Kidney (tissue), 13 donors: ENCODE measurements at regions not wholly inside any gene's neighbourhood (a gene's known extent, or its start where the extent isn't known, plus 50 kb on each side); places are given as distances from the start of the nearest gene placed in this dataset.
A peak's percentile ranks its signal among the peaks of the same experiment; 100 is the strongest.

ENCODE experiments used
- DNase-seq, 5 donors: peaks; one replicate each; pipeline ENCODE4 v3.0.0-alpha.2; 2013 to 2020
- FAIRE-seq: peaks from 2 replicates; lab custom pipeline; 2012; peaks lifted over from hg19 to GRCh38; lab: Jason Lieb, UNC
- H3K27ac ChIP-seq, 2 donors: one replicate each; pipeline ENCODE4 v1.7.0; 2013; ENCODE audit warnings: low read depth in 2 of 2, low read length in 2 of 2, inconsistent platforms in 1 of 2
- H3K27me3 ChIP-seq: one replicate; pipeline ENCODE4 v1.7.1; 2013; ENCODE audit warnings: low read length, inconsistent platforms; ENCODE audit not compliant: control insufficient read depth, insufficient read depth
- H3K36me3 ChIP-seq, 3 donors: one replicate each; pipeline versions ENCODE4 v1.7.0 to v1.7.1; 2013; ENCODE audit warnings: low read length in 3 of 3, control low read depth in 1 of 3, inconsistent platforms in 1 of 3; ENCODE audit not compliant: insufficient read depth in 3 of 3, control insufficient read depth in 2 of 3
- H3K4me1 ChIP-seq, 3 donors: one replicate each; pipeline versions ENCODE4 v1.7.0 to v1.7.1; 2013; ENCODE audit warnings: low read length in 3 of 3, inconsistent platforms in 1 of 3, low read depth in 1 of 3; ENCODE audit not compliant: control insufficient read depth in 2 of 3, insufficient read depth in 2 of 3
- H3K4me3 ChIP-seq, 3 donors: one replicate each; pipeline versions ENCODE4 v1.7.0 to v1.8.1; 2013; ENCODE audit warnings: low read length in 3 of 3, control low read depth in 1 of 3, inconsistent platforms in 1 of 3
- H3K9ac ChIP-seq, 3 donors: one replicate each; pipeline versions ENCODE4 v1.7.0 to v1.7.1; 2013; ENCODE audit warnings: low read length in 3 of 3, control low read depth in 1 of 3, inconsistent platforms in 1 of 3
- H3K9me3 ChIP-seq, 3 donors: one replicate each; pipeline versions ENCODE4 v1.7.0 to v1.7.1; 2013; ENCODE audit warnings: low read length in 3 of 3, control low read depth in 1 of 3, inconsistent platforms in 1 of 3; ENCODE audit not compliant: control insufficient read depth in 2 of 3, insufficient read depth in 1 of 3
- CTCF ChIP-seq: IDR thresholded peaks from 3 replicates; pipeline ENCODE4 v1.5.1; 2012; ENCODE audit warnings: mild to moderate bottlenecking, moderate library complexity, borderline replicate concordance; ENCODE audit not compliant: insufficient read depth; ENCODE audit errors: extremely low read depth
- intact Hi-C: fragments of 100-400 bp; cut with DNase I; formaldehyde crosslinking; loops from one replicate; pipeline ENCODE4 v1.11.1; 2022
- donor health status: control.
- donor health status: control.
- donor health status: control.
- donor health status: control.
- donor health status: control.
- donor health status: DM: yes; HTN: yes; CAD: no.
- donor health status: Normal renal cell carcinoma (clear cell type).

DNA sequence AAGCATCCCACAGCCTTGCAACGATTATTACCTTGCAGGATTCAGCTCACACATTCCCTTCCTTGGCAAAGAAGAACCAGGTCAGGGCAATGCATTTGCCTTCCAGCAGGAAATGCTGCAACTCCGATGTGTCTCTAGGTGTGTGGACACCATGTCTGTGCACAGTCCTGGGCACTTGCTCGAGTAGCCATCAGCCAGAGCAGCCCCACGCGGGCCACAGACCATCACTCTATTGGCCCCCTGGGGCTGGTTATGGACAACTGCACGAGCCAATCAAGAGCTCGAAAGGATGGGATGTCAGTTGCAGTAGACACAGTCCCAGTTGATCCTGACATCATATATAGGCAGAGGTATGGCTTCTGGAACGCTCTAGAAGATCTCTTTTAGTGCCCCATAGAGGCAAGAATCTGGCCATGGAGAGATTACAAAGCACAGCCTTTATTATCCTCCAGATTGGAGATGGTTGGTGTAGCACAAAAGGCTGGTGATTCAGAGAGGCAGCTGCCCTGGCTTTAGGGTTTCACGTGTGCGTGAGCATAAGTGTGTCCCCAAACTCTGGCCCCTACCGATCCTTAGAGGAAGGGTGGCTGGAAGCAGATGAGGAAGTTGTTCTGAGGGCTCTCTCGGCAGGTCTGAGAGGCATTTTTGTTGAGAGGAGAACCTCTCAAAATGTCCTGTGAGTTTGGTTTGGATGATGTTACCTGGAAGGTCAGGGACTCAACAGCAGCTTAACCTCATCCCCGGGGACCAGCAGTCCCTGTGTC, 403.8 kb downstream of the SEC14L1 start:
- no peak for FAIRE-seq
- no peak for TF ChIP-seq CTCF

DNA sequence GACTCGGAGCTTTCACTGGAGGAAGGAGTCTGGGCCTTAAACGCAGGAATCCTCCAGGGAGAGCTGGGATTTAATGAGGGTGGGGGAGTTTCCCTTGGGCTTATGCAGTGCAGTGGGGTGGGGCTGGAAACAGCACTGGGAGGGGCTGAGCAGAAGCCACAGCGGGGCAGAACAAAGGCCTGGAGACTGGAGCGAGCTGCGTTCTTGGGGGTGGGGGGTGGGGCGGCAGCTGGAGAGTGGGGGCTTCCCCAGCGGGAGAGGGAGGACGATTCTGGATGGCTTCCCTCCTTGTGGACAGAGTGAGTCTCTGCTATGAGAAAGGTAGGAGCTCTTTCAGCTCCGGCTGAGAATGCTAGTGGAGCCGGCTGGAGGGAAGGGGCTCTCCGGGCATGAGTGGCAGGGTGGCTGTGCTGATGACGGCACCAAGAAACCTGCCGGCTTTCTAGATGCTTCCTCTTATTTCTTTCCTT, 406.0 kb downstream of the SEC14L1 start:
- intact Hi-C loops = loop anchor here (10.0 kb wide), 1 partner anchor 468 kb away; no protein-coding TSS in a partner anchor
- Histone ChIP-seq H3K36me3 (no peaks in the 10 kb centered on the region), H3K9me3 (no peaks in the 10 kb centered on the region), H3K9ac (no peak overlapping the region), H3K27me3 (no peaks in the 10 kb centered on the region), H3K4me1 (no peaks in the 10 kb centered on the region), H3K27ac (no peak overlapping the region), H3K4me3 (peak overlapping the region in 1 of 3 donors; percentile 30)
- FAIRE-seq = no peak
- peak in 4 of 5 donors; percentile 79 to 86 (median 82) for DNase-seq
- no peak for TF ChIP-seq CTCF

More for the DNA sequence above, 403.8 kb downstream of the SEC14L1 start:
- DNase-seq = no peak
- Histone ChIP-seq H3K4me3 (no peak overlapping the region), H3K9me3 (no peaks in the 10 kb centered on the region), H3K27me3 (no peaks in the 10 kb centered on the region), H3K27ac (no peak overlapping the region), H3K4me1 (no peaks in the 10 kb centered on the region), H3K9ac (no peak overlapping the region), H3K36me3 (no peaks in the 10 kb centered on the region)
- intact Hi-C loops = loop anchor here (10.0 kb wide), 1 partner anchor 470 kb away; no protein-coding TSS in a partner anchor

DNA sequence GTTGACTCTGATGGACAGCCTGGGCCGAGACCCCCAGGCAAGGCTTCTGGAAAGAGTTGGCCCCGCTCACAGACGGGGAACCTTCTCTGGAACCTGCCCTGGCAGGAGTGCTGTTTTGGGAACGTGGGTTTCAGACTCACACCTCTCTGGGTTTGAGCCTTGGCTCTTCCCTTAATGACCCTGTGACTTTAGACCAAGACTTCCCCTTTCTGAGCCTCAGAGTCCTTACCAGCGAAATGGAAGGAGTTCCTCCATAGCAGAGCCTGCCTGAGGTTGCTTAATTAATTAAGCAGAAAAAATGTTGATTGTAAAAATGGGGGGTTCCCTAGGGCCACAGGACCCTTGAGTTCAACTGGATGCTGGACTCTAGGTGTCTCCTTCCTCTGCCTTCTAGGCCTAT, 408.2 kb downstream of the SEC14L1 start:
- no peak for TF ChIP-seq CTCF
- Histone ChIP-seq H3K9ac (no peak overlapping the region), H3K4me1 (no peaks in the 10 kb centered on the region), H3K4me3 (no peak overlapping the region), H3K36me3 (no peaks in the 10 kb centered on the region), H3K27me3 (no peaks in the 10 kb centered on the region), H3K27ac (no peak overlapping the region), H3K9me3 (no peaks in the 10 kb centered on the region)
- DNase-seq = no peak
- intact Hi-C loops = loop anchor here (10.0 kb wide), 1 partner anchor 466 kb away; no protein-coding TSS in a partner anchor
- no peak for FAIRE-seq
